ENCODE measurements at regions not wholly inside any gene's neighbourhood (a gene's known extent, or its start where the extent isn't known, plus 50 kb on each side); places are given as distances from the start of the nearest gene placed in this dataset.
A peak's percentile ranks its signal among the peaks of the same experiment; 100 is the strongest.
"Not testable (repeated sequence)": the region's sequence is repeated elsewhere in the genome, so short reads cannot be mapped to it uniquely, and the experiment has no call there.

DNA sequence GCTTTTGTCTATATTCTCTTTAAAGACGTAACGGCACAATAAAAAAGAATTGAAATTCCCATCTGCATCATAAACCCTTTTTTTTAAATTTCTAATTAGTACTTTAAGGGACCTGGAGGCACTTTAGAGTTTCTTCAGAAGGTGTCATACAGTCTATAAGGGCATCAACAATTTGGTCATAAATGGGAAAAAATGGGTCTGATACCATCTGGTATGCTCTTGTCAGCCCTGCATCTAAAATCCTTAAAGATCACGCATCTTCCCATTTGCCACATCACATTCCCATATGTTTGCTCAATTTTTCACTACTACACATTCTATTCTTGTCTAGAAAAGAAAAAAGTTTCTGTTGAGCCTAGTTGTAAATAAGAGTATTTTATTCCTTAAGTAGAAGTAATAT is 53.8 kb downstream of the COX7C start:
- no peak for DNase-seq

DNA sequence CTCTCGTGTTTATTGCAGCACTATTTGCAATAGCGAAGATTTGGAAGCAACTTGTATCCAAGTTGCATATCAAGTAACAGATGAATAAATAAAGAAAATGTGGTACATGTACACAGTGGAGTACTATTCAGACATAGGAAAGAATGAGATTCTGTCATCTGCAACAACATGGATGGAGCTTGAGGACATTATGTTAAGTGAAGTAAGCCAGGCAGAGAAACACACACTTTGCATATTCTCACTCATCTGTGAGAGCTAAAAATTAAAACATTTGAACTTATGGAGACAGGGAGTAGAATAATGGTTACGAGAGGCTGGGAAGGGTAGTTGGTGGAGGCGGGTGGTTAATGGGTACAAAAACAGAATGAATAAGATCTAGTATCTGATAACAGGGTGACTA is 56.3 kb downstream of the COX7C start:
- no peak for DNase-seq

DNA sequence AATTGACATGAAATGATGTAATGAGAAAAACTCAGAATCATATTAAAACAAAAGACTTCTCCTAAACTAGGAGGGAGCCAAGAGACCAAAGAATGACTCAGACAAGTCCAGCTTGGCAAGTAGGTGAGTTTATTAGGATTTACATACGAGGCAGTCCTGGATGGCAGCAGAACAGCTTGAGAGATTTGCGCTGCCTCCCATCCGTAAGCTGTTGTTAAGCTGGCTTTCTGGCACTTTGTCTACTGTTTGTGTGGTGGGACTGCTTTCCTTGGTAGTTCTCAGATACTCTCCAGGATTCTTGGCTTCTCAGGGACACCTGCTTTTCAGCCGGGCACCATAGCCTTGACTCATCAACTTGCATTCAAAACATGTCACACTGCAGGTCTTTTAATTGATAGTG is 57.6 kb downstream of the COX7C start:
- no peak for DNase-seq

DNA sequence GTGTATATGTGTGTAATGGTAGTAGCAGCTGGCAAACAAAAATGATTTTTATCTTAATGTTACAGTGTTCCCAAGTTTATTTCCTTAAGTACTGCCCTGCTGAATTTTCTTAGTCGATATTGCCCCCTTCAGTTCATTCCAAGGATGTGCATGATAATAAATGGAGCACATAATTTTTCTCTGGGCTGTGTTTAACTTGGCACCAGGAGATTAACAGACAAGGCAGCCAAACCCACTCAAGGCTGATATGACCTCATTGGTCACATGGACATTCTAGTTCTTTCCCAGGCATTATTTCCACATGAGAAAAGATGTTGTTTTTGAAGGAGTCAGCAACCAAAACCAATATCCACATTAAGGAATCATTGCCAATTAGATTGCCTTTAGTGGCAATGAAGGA is 61.8 kb downstream of the COX7C start:
- DNase-seq = peak; percentile 69

DNA sequence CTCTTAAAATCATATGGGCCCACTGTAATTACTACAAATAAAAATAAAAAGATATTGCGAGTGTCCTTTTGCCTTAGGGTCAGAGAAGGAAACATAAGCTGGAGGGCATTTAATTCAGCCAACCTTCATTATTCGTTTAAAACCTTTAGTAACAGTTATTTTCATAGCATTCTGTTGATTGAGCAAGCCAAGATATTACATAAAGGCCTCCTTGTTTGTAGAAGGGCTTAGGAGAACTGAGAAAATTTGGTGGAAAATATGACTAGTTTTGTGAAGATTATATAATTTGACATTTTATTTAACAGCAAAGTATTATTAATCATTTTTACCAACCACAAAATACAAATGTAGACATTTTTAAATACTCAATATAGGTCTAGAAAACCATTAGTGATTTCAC is 62.2 kb downstream of the COX7C start:
- no peak for DNase-seq

DNA sequence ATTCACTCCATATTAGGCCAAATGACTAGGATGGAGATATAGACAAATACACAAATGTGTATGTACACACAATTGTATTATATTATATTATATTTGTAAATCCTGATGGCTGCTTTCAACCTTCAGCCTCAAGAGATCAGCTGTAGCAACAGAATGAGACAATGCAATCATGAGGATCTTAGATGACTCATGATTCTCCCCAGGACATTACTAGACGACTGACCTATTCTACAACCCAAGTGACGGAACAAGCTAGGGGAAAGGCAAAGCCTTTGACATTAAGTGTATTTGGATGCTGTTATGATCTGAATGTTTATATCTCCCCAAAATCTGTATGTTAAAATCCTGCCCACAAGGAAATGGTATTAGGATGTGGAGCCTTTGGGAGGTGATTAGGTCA is 66.5 kb downstream of the COX7C start:
- DNase-seq = no peak

DNA sequence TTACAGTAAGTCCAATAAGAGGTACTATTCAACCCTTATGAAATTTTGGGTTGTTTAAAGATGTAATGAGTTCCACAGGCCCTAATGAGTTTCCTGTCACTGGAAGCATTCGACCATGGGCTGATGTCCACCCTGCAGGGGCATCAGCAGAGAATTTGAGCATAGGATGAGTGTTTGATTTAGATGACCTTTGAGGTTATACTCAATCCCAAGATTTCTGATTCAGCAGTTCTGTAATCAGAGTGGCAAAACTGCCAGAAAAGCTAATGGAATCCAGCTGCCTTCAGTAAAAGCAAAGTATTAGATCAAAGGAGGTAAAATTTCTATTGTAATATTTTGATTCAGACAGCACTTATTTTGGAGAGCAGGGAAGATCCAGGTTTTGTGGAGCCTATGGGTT is 68.3 kb downstream of the COX7C start:
- DNase-seq = no peak

DNA sequence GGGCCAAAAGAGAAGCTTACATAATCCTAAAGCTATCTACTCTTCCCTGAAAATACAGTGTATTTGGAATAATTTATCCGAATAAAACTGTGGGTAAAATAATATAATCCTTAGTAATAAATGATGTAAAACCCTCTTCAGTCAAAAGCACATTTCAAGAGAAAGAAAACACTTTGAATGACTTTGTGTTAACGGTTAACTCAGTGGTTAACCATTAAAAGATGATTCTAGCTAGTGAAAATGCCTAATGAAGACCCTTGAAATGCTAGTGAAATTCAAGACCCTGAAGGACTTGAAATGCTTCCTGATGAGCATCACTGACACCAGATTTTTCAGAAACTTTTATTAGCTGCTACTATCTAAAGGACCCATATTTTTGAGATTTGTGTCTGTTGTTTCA is 70.7 kb downstream of the COX7C start:
- DNase-seq = no peak

DNA sequence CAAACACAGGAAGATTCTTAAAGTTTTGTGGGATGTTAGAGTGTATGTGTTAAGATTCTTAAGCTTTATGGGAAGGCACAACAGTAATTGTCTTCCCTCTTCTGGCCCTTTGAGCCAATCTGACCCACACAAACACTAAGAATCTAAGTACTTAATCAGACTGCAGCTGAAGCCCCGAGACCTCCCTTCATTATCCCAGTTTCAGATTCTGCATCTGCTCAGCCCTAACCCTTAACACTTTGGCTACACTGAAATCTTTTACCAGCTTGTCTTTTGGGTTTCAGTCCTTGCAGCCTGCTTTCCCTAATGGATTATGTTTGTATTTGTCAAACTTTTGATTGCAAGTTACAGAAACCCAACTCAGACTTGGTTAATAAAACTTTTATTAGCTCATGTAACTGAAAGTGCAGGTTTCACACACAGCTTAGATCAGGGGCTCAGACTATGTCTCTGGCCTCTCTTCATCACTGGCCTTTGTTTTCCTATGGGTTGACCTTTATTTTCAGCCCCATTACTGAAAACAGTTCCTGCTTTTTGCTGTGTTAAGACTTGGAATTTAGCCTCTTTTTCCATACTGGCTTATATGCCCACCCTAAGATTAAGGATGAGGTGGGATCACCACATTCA is 71.5 kb downstream of the COX7C start:
- no peak for DNase-seq

DNA sequence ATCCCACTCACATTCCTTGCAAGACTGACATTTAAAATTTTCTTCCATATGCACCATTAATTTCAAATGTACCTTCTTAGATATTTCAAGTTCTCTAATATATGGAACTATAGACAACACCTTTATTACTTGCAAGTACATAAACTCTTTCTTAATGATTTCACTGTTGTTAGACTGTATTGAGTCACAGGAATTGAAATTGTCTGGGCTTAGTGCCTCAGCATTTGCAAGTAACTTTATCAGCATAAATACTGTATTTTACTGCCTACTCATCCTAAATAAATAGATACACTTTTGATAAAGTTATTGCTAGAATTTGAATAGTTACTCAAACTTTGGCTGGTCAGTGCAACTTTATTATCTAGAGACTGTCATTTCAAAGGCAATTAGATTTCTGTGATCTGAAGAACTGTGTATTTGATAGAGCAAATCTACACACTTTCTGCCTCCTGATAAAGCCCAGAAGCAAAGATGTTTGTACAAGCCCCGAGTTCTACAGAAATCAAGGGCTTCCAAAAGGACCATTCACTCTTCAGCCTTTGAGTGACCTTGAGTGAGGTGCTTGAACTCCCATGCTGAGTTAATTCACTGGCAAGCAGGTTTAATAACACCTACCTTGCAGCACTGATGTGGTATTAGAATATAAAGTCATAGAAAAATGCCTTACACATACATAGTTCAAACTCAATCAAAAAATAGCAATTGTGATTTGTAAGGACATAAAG is 91.6 kb downstream of the COX7C start:
- DNase-seq = no peak

DNA sequence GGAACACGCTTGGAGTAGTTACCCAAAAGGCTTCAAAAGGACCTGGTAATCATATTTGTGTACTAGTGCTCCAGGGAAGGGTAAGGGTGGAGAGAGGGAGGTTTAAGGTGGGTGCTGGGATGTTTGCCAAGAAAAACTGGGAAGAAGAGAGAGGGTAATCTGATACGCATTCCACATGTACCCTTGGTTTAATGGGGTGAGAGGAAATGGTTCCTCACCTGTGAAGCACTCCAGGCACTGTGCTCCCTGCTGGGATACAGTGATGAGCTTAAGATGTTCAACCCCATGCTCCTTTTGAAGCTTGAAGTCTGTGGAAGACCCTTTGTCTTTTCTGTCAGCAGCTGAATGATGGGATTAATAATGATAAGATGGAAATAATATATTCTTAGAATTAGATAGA is 98.4 kb downstream of the COX7C start:
- no peak for DNase-seq

DNA sequence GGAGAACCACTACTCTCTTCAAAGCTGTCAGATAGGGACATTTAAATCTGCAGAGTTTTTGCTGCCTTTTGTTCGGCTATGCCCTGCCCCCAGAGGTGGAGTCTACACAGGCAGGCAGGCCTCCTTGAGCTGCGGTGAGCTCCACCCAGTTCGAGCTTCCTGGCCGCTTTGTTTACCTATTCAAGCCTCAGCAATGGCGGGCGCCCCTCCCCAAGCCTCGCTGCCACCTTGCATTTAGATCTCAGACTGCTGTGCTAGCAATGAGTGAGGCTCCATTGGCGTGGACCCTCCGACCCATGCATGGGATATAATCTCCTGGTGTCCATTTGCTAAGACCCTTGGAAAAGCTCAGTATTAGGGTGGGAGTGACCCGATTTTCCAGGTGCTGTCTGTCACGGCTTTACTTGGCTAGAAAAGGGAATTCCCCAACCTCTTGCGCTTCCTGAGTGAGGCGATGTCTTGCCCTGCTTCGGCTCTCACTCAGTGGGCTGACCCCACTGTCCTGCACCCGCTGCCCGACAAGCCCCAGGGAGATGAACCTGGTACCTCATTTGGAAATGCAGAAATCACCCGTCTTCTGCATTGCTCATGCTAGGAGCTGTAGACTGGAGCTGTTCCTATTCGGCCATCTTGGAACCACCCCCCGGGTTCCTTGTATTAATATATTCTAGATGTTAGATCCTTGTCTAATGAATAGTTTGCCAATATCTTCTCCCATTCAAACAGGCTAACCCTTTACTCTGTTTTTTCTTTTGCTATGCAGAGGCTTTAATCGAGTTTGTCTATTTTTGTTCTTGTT is 113.8 kb downstream of the COX7C start:
- not testable (repeated sequence) for DNase-seq

DNA sequence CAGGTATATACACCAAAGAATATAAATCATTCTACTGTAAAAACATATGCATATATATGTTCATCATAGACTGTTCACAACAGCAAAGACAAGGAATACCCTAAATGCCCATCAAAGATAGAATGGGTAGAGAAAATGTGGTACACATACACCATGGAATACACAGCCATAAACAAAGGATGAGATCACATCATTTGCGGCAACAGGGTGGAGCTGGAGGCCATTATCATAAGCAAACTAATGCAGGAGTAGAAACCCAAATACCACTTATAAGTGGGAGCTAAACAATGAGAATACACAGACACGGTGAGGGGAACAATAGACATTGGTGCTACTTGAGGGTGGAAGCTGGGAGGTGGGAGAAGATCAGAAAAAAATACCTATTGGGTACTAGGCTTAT is 117.6 kb downstream of the COX7C start:
- DNase-seq = no peak

DNA sequence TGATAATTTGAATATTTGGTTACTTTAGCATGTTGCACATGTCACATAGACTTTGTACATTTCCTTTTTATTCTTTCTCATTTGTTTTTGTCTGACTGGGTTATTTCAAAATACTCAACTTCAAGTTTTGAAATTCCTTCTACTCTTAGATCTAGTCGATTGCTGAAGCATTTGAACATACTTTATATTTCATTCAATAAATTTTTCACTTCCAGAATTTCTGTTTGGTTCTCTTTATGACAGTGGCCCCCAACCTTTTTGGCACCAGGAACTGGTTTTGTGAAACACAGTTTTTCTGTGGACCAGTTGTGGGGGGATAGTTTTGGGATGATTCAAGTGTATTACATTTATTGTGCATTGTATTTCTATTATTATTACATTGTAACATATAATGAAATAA is 119.8 kb downstream of the COX7C start:
- DNase-seq = no peak

DNA sequence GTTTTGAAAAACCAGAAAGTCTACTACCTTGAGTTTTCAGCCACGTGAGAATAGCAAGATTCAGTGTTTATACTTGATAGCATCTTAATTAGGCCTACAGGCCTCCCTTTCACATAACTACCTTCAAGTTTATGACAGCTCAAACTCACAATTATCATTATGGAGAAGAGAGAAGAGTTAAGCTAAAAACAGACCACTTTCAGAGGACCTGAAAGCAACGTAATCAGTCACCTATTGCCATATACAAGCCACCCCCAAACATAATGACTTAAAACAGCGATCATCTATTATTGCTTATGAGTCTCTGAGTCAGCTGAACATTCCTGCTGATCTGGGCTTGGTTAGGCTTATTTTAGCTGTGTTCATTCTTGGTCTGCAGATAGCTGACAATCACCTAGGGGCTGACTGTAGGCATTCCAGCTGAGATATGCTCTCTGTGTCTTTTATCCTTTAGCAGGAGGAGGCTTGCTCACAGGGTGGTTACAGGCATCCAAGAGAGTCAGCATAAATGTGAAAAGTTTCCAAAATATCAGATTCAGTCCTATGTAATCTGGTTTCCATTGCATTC is 130.9 kb downstream of the COX7C start:
- no peak for DNase-seq

DNA sequence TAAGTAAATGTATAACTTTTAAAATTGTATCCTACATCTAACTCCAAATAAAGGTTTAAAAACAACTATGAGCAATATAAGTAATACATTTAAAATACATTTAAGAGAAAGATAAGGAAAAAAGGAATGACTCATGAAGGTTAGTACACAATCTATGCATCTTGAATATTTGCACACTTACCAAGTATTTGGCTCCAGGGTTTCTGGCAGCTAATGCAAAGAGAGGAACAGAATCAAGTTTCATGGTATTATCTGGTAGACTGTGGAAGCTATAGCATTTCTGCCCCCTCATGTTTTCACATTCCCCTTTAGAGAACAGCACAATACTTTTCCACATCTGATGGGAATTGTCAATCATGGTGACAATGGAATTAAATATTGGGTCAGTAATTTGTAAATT is 132.1 kb downstream of the COX7C start:
- no peak for DNase-seq

DNA sequence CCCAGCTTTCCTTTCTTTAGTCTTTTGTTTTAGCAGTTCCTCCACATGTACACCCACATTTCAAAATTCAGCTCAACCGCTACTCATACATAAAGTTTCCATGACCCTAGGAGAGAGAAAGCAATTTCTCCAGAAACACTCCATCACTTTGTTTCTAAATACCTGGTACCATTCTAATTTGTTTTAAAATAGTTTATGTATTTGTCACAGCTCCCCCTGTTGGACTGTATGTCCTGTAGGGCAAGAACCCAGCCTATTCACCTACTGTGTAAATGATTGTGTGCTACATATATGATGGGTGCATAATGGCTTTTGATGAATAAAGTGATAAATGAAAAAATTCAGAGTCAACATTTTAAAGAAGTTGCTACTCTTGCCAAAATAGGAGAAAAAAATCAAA is 139.1 kb downstream of the COX7C start:
- no peak for DNase-seq

DNA sequence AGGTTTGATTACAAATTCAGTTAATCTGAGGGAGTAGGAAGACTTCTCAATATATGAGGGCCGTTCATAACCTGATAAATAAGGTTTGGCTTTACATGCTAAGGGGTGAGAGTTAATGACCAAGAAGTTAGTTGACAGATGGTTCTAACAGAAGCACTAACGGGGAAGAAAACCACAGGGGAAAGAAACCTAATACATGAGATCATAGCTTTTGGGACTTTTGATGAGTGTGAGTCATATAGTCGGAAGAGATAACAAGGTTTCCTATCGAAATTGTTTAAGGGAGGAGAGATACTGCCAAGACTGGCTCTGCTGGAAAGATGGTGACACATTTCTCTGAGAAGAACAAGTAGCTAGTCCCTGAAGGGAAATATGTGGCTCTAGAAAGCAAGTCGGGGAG is 140.1 kb downstream of the COX7C start:
- no peak for DNase-seq

DNA sequence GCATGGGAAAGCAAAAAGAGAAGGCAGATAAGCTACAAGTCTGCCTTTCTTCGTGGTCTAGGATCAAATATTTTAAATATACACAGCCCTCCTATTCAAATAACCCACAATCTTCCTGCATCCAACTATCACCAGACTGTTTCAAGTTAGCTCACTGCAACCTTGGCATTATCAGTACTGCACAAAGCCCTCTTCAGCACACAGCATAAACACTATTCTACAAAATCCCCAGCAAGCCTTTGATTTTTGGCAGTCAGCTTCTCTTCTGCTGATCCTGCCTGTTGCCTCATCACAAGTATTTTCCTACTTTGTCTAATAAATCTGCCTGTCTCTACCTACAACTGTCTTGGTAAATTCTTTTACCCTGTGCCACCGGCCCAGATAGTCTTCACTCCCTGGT is 142.9 kb downstream of the COX7C start:
- no peak for DNase-seq

DNA sequence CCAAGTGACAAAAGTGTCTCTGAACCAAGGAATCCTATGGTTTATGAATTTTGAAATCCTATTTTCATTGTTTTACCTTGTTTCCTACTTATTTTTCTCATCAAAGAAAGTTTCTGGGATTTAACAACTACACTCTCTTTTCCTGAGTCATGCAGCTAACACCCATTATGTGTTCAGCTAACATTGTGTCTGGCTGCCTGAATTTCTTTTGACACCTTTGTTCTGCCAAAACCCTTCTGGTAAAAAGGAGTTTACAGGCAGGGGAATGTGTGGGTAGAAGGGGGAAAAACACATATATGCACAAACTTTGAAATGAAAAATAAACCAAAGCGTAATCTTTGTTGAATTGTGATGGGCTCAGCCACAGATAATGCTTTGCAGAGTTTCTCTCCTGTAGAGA is 146.2 kb downstream of the COX7C start:
- DNase-seq = no peak

DNA sequence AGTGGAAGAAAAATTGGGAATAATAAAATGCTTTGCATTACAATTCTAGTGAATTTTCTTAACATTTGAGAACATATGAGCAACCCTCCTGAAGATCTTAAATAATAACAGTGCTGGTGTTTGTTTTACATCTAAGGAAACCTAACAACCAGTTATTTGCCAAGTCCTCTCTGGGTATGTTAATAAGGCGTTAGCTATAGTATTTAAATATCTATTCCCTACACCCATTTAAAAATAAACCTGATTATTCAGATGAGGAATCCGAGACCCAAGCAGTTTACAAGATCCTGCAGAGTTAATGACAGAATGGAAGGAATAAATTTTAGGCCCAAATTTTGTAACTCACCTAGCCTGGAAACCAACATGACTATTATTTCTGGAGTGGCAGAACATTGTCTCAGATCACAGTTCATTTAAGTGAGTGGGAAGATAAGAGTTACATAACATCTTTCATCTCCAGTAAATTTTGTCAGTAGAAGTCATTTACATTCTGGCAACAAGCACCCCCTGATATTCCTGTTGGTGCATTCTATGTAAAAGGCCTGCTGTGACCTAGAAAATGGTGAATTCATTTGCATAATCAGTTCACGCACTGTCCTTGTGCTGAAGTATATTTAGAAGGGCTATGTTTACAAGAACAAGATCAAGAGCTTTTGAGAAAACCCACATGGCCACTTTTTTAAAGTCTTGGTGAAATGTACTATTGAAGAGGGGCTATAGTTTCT is 148.2 kb downstream of the COX7C start:
- DNase-seq = no peak

DNA sequence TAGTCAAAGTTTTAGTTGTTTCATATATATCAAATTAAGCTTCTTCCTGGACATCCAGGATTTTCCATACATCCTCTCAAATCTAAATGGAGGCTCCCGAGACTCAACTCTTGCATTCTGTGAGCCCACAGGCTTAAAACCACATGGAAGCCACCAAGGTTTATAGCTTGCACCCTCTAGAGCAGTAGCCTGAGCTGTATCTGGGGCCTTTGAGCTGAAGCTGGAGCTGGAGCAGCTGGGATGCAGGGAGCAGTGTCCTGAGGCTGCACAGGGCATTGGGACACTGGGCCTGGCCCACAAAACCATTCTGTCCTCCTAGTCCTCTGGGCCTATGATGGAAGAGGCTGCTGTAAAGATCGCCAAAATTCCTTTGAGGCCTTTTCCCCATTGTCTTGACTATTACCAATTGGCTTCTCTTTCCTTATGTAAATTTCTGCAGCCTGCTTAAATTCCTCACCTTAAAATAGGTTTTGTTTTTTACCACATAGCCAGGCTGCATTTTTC is 151.0 kb downstream of the COX7C start:
- DNase-seq = no peak

DNA sequence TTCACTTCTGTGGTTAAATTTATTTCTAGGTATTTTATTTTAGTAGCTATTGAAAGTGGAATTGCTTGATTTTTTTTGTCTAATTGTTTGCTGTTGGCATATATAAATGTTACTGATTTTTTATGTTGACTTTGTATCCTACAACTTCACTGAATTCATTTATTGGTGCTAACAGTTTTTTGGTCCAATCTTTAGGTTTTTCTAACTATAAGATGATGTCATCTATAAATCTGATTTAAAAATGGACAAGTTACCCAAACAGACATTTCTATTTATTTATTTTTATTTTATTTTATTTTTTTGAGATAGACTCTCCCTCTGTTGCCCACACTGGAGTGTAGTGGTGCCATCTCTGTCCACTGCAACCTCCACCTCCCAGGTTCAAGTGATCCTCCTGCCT is 162.3 kb downstream of the COX7C start:
- no peak for DNase-seq

Data from dermis blood vessel endothelial cell (primary cell).